ENCODE measurements at regions not wholly inside any gene's neighbourhood (a gene's known extent, or its start where the extent isn't known, plus 50 kb on each side); places are given as distances from the start of the nearest gene placed in this dataset.

GRCh38 chr10:78269060-78269459, 235.4 kb downstream of the RPS24 start:
- no peak overlapping the region for H3K4me3 ChIP-seq (ENCODE audit: low read depth, low read length)
- no peak for DNase-seq (ENCODE audit: low read depth)
- TF ChIP-seq CTCF (IDR thresholded peaks at IDR 0.05; ENCODE audit: insufficient read depth, low read depth, low read length) = no peak

GRCh38 chr10:78272329-78272728, 238.7 kb downstream of the RPS24 start:
- DNase-seq (ENCODE audit: low read depth) = no peak
- H3K4me3 ChIP-seq (ENCODE audit: low read depth, low read length) = no peak overlapping the region
- no peak for TF ChIP-seq CTCF (IDR thresholded peaks at IDR 0.05; ENCODE audit: insufficient read depth, low read depth, low read length)

GRCh38 chr10:78274491-78274890, 240.8 kb downstream of the RPS24 start:
- no peak overlapping the region for H3K4me3 ChIP-seq (ENCODE audit: low read depth, low read length)
- DNase-seq (ENCODE audit: low read depth) = no peak
- TF ChIP-seq CTCF (IDR thresholded peaks at IDR 0.05; ENCODE audit: insufficient read depth, low read depth, low read length) = no peak

GRCh38 chr10:78276139-78276538, 242.5 kb downstream of the RPS24 start:
- no peak for DNase-seq (ENCODE audit: low read depth)
- H3K4me3 ChIP-seq (ENCODE audit: low read depth, low read length) = no peak overlapping the region
- no peak for TF ChIP-seq CTCF (IDR thresholded peaks at IDR 0.05; ENCODE audit: insufficient read depth, low read depth, low read length)

GRCh38 chr10:78277314-78278057, 243.8 kb downstream of the RPS24 start:
- no peak for DNase-seq (ENCODE audit: low read depth)
- no peak for TF ChIP-seq CTCF (IDR thresholded peaks at IDR 0.05; ENCODE audit: insufficient read depth, low read depth, low read length)
- no peak overlapping the region for H3K4me3 ChIP-seq (ENCODE audit: low read depth, low read length)

- TF ChIP-seq CTCF (IDR thresholded peaks at IDR 0.05; ENCODE audit: insufficient read depth, low read depth, low read length) = no peak
- DNase-seq (ENCODE audit: low read depth) = peak; percentile 21
- no peak overlapping the region for H3K4me3 ChIP-seq (ENCODE audit: low read depth, low read length)
Observed at GRCh38 chr10:78278058-78278404, 244.4 kb downstream of the RPS24 start.

- H3K4me3 ChIP-seq (ENCODE audit: low read depth, low read length) = no peak overlapping the region
- no peak for TF ChIP-seq CTCF (IDR thresholded peaks at IDR 0.05; ENCODE audit: insufficient read depth, low read depth, low read length)
- no peak for DNase-seq (ENCODE audit: low read depth)
Observed at GRCh38 chr10:78279756-78280155, 246.1 kb downstream of the RPS24 start.

Data from fibroblast of villous mesenchyme (primary cell).